Cardiac muscle cell (in vitro differentiated cells and primary cell): ENCODE measurements at regions not wholly inside any gene's neighbourhood (a gene's known extent, or its start where the extent isn't known, plus 50 kb on each side); places are given as distances from the start of the nearest gene placed in this dataset.

Experiments used
- DNase-seq, 2 donors: peaks; one replicate each; pipeline versions ENCODE4 v3.0.0 to v3.0.0-alpha.2; 2010 to 2017; ENCODE audit warnings: low read depth in 1 of 2, low spot score in 1 of 2
- H3K27ac ChIP-seq: fragments of 200-600 bp; sonication (generic); 2 replicates; pipeline ENCODE4 v1.5.1; 2016
- H3K27me3 ChIP-seq: fragments of 200-600 bp; sonication (generic); 2 replicates; pipeline ENCODE4 v1.6.0; 2016; ENCODE audit warnings: control low read depth
- H3K36me3 ChIP-seq: fragments of 200-600 bp; sonication (generic); 2 replicates; pipeline ENCODE4 v1.5.1; 2016; ENCODE audit warnings: control low read depth
- H3K4me1 ChIP-seq: fragments of 200-600 bp; sonication (generic); 2 replicates; pipeline ENCODE4 v1.8.1; 2017; ENCODE audit warnings: low read depth, mild to moderate bottlenecking, mixed run types
- H3K4me3 ChIP-seq: fragments of 200-600 bp; sonication (generic); 2 replicates; pipeline ENCODE4 v1.5.1; 2016; ENCODE audit warnings: mild to moderate bottlenecking
- H3K9me3 ChIP-seq: fragments of 200-600 bp; sonication (generic); 2 replicates; pipeline ENCODE4 v1.5.1; 2017; ENCODE audit warnings: low read depth, mild to moderate bottlenecking, control low read depth
- CTCF ChIP-seq: IDR thresholded peaks from 2 replicates; pipeline ENCODE4 v1.5.1; 2012; ENCODE audit warnings: low read depth, mild to moderate bottlenecking, low read length

- H3K4me1 ChIP-seq: no peaks in the 10 kb centered on the region
- H3K27ac ChIP-seq: no peak overlapping the region
- H3K36me3 ChIP-seq: no peaks in the 10 kb centered on the region
- TF ChIP-seq CTCF: no peak
- no peak overlapping the region for H3K4me3 ChIP-seq
- H3K27me3 ChIP-seq: no peaks in the 10 kb centered on the region
- H3K9me3 ChIP-seq: no peaks in the 10 kb centered on the region
- no peak for DNase-seq
Observed at GRCh38 chr2:236359426-236360045, 95.3 kb upstream of the ASB18 start.

DNA sequence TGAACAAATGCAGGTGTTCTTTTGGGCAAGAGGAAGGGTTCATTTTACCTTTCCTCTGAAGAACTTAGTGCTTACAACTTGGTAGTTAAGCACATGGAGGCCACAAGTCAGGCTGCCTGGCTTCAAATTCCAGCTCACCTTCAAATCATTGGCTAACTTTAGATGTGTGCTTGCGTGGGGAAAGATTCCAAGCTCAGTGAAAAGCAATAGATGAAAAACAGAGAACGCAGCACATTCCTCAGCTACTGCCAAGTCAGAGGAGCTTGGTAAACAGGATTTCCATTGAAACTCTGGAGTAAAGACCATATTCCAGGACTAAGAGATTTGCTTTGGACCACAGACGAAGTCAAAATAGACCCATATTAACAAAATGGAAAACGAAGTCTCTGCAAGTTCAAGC, 96.3 kb upstream of the ASB18 start:
- H3K4me3 ChIP-seq: no peak overlapping the region
- no peaks in the 10 kb centered on the region for H3K4me1 ChIP-seq
- no peak for TF ChIP-seq CTCF
- H3K9me3 ChIP-seq: no peaks in the 10 kb centered on the region
- H3K27ac ChIP-seq: no peak overlapping the region
- no peaks in the 10 kb centered on the region for H3K27me3 ChIP-seq
- H3K36me3 ChIP-seq: no peaks in the 10 kb centered on the region
- peak in 1 of 2 donors; percentile 20 for DNase-seq

DNA sequence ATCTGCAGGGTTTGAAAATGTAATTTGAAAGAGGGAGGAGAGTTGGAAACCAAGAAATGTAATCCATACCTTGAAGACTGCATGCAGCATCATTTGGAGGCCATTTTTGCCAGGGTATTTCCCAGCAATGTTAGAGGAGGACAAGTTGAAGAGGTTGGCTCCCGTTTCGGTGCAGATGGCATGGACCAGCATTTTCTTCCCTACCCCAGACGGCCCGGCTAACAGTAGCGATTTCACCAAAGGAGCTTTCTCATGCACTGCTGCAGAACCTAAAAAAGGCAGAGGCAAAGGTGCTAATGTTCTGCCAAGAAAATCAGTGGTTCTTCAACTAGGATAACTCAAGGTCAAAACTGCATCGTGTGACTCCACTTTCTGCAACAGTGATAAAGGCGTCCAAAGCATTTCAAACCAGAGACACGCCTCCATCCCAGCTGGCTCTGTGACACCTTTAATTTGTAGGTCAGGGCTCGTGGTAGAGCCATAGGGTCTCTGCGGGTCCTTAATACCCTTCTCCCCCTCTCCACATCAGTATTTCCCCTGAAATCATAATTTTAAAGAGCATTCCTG, 99.6 kb upstream of the ASB18 start:
- no peak for TF ChIP-seq CTCF
- no peak for DNase-seq
- H3K27ac ChIP-seq: no peak overlapping the region
- no peaks in the 10 kb centered on the region for H3K27me3 ChIP-seq
- H3K36me3 ChIP-seq: no peaks in the 10 kb centered on the region
- no peaks in the 10 kb centered on the region for H3K4me1 ChIP-seq
- no peaks in the 10 kb centered on the region for H3K9me3 ChIP-seq
- no peak overlapping the region for H3K4me3 ChIP-seq

DNA sequence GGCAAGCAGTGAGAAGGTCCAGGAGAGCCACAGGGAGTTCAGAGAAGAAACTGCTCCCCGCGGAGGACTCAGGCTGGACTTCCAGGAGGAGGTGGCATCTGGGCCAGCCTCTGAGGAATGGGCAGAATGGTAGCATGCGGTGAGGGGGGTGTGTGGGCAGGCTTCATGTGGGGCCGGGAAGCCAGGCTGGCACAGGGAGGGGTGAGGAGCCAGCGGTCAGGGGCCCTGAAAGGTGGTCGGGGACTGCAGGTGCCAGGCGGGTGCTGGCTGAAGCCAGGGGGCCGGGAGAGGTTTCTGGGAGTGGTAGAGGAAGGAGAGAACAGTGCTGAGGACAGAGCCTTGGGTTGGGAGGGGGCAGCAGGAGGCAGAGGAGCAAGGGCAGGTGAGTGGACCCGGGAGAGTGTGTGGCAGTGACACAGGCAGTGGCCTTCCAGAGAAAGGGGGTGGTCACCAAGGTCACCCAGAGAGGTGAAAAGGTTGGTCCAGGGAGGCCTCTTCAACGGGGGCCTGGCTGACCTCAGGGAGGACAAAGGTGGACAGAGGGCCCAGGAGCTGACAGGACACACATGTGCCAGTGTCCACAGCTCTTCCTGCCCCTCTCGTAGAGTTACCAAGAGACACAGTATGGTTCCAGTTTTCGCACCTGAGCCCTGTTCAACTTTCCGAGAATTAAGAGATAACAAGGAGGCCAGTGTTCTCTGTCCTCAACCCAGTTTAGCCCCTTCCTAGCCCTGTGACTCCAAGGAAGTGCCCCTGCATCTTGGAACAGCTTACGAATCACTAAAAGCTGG, 101.2 kb upstream of the ASB18 start:
- Histone ChIP-seq H3K27ac (no peak overlapping the region), H3K4me1 (no peaks in the 10 kb centered on the region), H3K36me3 (no peaks in the 10 kb centered on the region), H3K9me3 (no peaks in the 10 kb centered on the region), H3K4me3 (no peak overlapping the region), H3K27me3 (no peaks in the 10 kb centered on the region)
- DNase-seq: no peak
- no peak for TF ChIP-seq CTCF

DNA sequence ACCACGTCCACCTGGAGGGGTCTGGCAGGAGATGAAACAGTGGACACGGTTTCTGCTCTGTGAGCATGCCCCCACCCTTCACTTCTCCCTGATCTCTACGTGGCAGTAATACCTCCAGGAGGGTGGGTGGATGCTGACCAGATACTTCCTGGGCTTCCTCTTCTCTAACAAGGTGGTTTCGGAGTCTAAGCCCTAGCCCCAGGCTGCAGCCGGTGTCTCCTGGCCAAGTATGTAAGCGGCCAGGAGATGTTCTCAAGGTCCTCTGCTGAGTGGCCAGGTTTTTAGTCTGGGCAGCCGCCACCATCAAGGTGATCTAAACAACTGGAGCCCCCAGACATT, 101.8 kb upstream of the ASB18 start:
- Histone ChIP-seq H3K36me3 (no peaks in the 10 kb centered on the region), H3K27ac (no peak overlapping the region), H3K4me1 (peaks cover 3% of the 10 kb centered on the region), H3K4me3 (no peak overlapping the region), H3K9me3 (no peaks in the 10 kb centered on the region), H3K27me3 (no peaks in the 10 kb centered on the region)
- DNase-seq: no peak
- TF ChIP-seq CTCF: no peak
